Upper lobe of left lung (tissue), 6 donors: ENCODE measurements at regions not wholly inside any gene's neighbourhood (a gene's known extent, or its start where the extent isn't known, plus 50 kb on each side); places are given as distances from the start of the nearest gene placed in this dataset.
"Not testable (repeated sequence)": the region's sequence is repeated elsewhere in the genome, so short reads cannot be mapped to it uniquely, and the experiment has no call there.

Experiments used
- ATAC-seq, 2 donors: fragments of 200-7000 bp; cut with Tn5 transposase; one replicate each; pipeline ENCODE4 v1.9.1; 2022; ENCODE audit warnings: mild to moderate bottlenecking in 2 of 2, moderate library complexity in 2 of 2; ENCODE audit not compliant: low FRiP score in 2 of 2
- DNase-seq, 2 donors: peaks; one replicate each; pipeline ENCODE4 v3.0.0-alpha.2; 2019 to 2020
- H3K27ac ChIP-seq, 4 donors: fragments of 200-600 bp; sonication (generic); one replicate each; pipeline ENCODE4 v1.5.1; 2016 to 2019
- H3K27me3 ChIP-seq, 4 donors: fragments of 200-600 bp; sonication (generic); one replicate each; pipeline ENCODE4 v1.5.1; 2017 to 2019
- H3K36me3 ChIP-seq, 4 donors: fragments of 200-600 bp; sonication (generic); one replicate each; pipeline ENCODE4 v1.5.1; 2016 to 2019
- H3K4me1 ChIP-seq, 4 donors: fragments of 200-600 bp; sonication (generic); one replicate each; pipeline ENCODE4 v1.5.1; 2018 to 2019
- H3K4me3 ChIP-seq, 4 donors: fragments of 200-600 bp; sonication (generic); one replicate each; pipeline ENCODE4 v1.5.1; 2017 to 2019; ENCODE audit warnings: mild to moderate bottlenecking in 2 of 4, moderate library complexity in 1 of 4
- H3K9me3 ChIP-seq, 4 donors: fragments of 200-600 bp; sonication (generic); one replicate each; pipeline ENCODE4 v1.5.1; 2018 to 2019
- EP300 ChIP-seq, 4 donors: sonication (generic); formaldehyde crosslinking; IDR thresholded peaks; one replicate each; pipeline ENCODE4 v1.5.1; 2017; ENCODE audit warnings: antibody characterized with exemption in 4 of 4, control low read depth in 2 of 4
- POLR2A ChIP-seq, 4 donors: fragments of 450-650 bp; IDR thresholded peaks; one replicate each; pipeline ENCODE4 v1.5.1; 2016 to 2017; ENCODE audit warnings: antibody characterized with exemption in 4 of 4, mild to moderate bottlenecking in 2 of 4
- POLR2AphosphoS5 ChIP-seq, 2 donors: sonication (generic); formaldehyde crosslinking; IDR thresholded peaks; one replicate each; pipeline ENCODE4 v1.5.1; 2017; ENCODE audit warnings: antibody characterized with exemption in 2 of 2
- WGBS, 2 donors: methylation state at CpG; one replicate each; pipeline ENCODE4 v1.1.5; 2017 to 2018; 5-methylcytosine and 5-hydroxymethylcytosine counted together
- TF ChIP-seq, protein P1 (sequence below), 6 experiments: fragments of 450-650 bp in 4 of 6; fragments of 200-600 bp in 2 of 6; sonication (generic) in 2 of 6; IDR thresholded peaks; one replicate each; pipeline ENCODE4 v1.5.1; 2016 to 2019; ENCODE audit warnings: antibody characterized with exemption in 6 of 6
- donor health status: DM: no; HTN: no; CAD: no; lungs with moderate emphysema.
- donor health status: DM: no; HTN: yes; CAD: no; lungs with severe emphysema.

- WGBS, 2 donors = 89 to 91% methylated on average over 4 of the region's 4 CpGs
- no peak for ATAC-seq
These were observed 60.7 kb upstream of the ALB start for GRCh38 chr4:73343432-73343831.

DNA sequence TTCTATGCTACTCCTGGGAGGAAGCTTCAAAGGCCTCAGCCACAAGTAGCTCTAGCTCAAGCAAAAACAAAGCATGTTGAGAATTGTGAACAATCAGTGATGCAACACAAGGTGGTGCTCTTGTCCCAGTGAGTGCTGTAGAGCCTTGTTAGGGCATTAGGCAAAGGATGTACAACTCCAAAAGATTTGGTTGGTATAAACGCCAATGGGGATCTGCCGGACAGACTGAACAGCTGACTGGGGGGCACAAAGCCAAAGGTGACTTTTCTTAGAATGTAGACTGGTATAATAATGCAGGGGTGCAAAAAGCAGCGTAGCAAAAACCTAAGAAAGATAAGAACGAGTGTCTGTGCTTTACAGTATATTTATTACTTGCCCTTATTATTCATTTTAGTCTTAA, 62.6 kb upstream of the ALB start:
- no peaks in the 10 kb centered on the region for H3K27me3 ChIP-seq
- H3K36me3 ChIP-seq = no peaks in the 10 kb centered on the region
- DNase-seq = no peak
- H3K4me3 ChIP-seq = no peak overlapping the region
- no peak overlapping the region for H3K27ac ChIP-seq
- H3K9me3 ChIP-seq = no peaks in the 10 kb centered on the region
- 62 to 64% methylated on average over 4 of the region's 4 CpGs for WGBS, 2 donors
- peak in 1 of 2 donors; percentile 67 for ATAC-seq
- no peaks in the 10 kb centered on the region for H3K4me1 ChIP-seq
- no peak for TF ChIP-seq POLR2A (IDR thresholded peaks at IDR 0.05)
- TF ChIP-seq, protein P1, sequence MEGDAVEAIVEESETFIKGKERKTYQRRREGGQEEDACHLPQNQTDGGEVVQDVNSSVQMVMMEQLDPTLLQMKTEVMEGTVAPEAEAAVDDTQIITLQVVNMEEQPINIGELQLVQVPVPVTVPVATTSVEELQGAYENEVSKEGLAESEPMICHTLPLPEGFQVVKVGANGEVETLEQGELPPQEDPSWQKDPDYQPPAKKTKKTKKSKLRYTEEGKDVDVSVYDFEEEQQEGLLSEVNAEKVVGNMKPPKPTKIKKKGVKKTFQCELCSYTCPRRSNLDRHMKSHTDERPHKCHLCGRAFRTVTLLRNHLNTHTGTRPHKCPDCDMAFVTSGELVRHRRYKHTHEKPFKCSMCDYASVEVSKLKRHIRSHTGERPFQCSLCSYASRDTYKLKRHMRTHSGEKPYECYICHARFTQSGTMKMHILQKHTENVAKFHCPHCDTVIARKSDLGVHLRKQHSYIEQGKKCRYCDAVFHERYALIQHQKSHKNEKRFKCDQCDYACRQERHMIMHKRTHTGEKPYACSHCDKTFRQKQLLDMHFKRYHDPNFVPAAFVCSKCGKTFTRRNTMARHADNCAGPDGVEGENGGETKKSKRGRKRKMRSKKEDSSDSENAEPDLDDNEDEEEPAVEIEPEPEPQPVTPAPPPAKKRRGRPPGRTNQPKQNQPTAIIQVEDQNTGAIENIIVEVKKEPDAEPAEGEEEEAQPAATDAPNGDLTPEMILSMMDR (IDR thresholded peaks at IDR 0.05) = peak in 2 of 6 experiments; percentile 15 to 24
- no peak for TF ChIP-seq EP300 (IDR thresholded peaks at IDR 0.05)
- TF ChIP-seq POLR2AphosphoS5 (IDR thresholded peaks at IDR 0.05) = no peak

More at GRCh38 chr4:73343432-73343831, 60.7 kb upstream of the ALB start:
- TF ChIP-seq, protein P1 (IDR thresholded peaks at IDR 0.05) = no peak
- no peak for TF ChIP-seq EP300 (IDR thresholded peaks at IDR 0.05)
- no peak for TF ChIP-seq POLR2A (IDR thresholded peaks at IDR 0.05)
- TF ChIP-seq POLR2AphosphoS5 (IDR thresholded peaks at IDR 0.05) = no peak
- Histone ChIP-seq H3K36me3 (no peaks in the 10 kb centered on the region), H3K27me3 (no peaks in the 10 kb centered on the region), H3K4me3 (no peak overlapping the region), H3K4me1 (no peaks in the 10 kb centered on the region), H3K9me3 (no peaks in the 10 kb centered on the region), H3K27ac (no peak overlapping the region)
- DNase-seq = no peak

DNA sequence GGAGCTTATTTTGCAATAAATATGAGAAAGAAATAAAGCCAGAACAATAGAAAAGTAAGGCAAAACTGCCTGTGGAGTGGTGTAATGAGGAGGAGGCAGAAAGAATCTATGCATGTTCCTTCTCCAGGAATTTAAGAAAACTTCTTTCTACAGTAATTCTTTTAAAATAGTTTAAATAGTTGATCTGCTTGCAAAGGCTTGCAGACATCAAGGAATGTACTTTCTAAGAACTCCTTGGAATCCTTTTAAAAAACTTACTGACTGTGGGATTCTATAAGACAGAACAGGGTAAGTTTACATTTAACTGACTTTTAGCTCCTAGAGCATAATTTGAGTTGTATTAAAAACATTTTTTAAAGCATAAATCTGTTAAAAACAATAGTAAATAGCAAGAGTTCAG, 63.2 kb upstream of the ALB start:
- ATAC-seq = no peak

DNA sequence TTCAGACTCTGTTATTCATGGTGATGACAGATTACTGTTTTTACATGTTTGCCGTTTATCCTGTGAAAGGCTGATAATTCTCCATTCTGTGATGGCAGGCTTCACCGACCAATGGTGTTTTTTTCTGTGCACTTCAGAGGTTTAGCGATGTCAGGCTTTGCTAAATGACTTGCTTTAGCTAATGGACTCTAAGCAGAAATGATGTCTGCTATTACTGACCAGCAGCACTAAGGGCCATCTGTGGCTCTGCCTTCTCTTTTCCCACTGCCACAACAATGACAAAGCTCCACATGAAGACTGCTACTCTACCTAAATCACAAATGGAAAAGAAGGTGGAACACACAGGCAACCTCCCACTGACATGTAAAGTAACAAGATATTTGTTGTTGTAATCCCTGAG, 68.4 kb upstream of the ALB start:
- 68 to 77% methylated on average over 3 of the region's 3 CpGs for WGBS, 2 donors
- no peaks in the 10 kb centered on the region for H3K9me3 ChIP-seq
- no peaks in the 10 kb centered on the region for H3K4me1 ChIP-seq
- no peak overlapping the region for H3K27ac ChIP-seq
- TF ChIP-seq, protein P1 (IDR thresholded peaks at IDR 0.05) = no peak
- H3K36me3 ChIP-seq = no peaks in the 10 kb centered on the region
- no peak for ATAC-seq
- no peaks in the 10 kb centered on the region for H3K27me3 ChIP-seq
- no peak for DNase-seq
- H3K4me3 ChIP-seq = no peak overlapping the region

More for the DNA sequence above, 63.2 kb upstream of the ALB start:
- H3K9me3 ChIP-seq = no peaks in the 10 kb centered on the region
- no peaks in the 10 kb centered on the region for H3K4me1 ChIP-seq
- H3K27me3 ChIP-seq = no peaks in the 10 kb centered on the region
- H3K27ac ChIP-seq = no peak overlapping the region
- TF ChIP-seq, protein P1 (IDR thresholded peaks at IDR 0.05) = no peak
- TF ChIP-seq POLR2AphosphoS5 (IDR thresholded peaks at IDR 0.05) = no peak
- no peak for TF ChIP-seq EP300 (IDR thresholded peaks at IDR 0.05)
- no peak for TF ChIP-seq POLR2A (IDR thresholded peaks at IDR 0.05)
- no peak for DNase-seq
- H3K36me3 ChIP-seq = no peaks in the 10 kb centered on the region
- no peak overlapping the region for H3K4me3 ChIP-seq

DNA sequence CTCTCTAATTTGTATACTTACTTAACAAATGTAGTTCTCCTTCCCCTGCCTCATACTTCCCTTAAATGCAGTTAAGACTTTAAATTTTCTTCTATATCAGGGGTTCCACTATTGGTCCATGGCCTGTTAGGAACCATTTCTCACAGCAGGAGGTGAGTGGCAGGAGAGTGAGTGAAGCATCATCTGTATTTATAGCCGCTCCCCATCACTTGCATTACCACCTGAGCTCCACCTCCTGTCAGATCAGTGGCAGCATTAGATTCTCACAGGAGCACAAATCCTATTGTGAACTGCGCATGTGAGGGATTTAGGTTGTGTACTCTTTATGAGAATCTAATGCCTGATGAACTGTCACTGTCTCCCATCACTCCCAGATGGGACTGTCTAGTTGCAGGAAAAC, 72.1 kb upstream of the ALB start:
- not testable (repeated sequence) for ATAC-seq

More for the DNA sequence above, 72.1 kb upstream of the ALB start:
- H3K9me3 ChIP-seq, H3K36me3 ChIP-seq, H3K27me3 ChIP-seq, H3K4me3 ChIP-seq, H3K4me1 ChIP-seq, H3K27ac ChIP-seq, DNase-seq: not testable (repeated sequence)
- WGBS, 2 donors = 97% methylated on average over 2 of the region's 2 CpGs
